LNCAP (cell line): ENCODE measurements at regions not wholly inside any gene's neighbourhood (a gene's known extent, or its start where the extent isn't known, plus 50 kb on each side); places are given as distances from the start of the nearest gene placed in this dataset.

ENCODE experiments used
- TF ChIP-seq, protein P1 (sequence below): fragments of 450-650 bp; IDR thresholded peaks from 2 replicates; pipeline ENCODE4 v1.5.1; 2017; ENCODE audit warnings: mild to moderate bottlenecking

DNA sequence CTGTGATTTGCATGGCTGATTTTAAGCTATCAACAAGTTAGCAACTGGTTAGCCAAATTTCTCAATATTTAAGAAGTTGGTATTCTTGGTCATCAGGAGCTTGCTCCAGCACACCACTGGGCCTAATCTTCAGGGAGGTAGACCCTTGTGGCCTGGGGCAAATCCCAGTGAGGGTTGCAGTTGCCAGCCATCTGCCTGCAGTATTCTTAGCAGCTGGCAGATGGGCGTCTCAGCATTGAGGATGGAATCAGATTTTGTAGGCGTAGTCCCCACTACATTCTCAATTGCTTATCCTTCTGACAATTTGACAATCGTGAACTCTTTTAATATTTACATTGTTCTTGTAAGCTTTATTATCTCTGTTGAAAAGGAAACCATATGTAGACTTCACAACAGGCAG lies 1266.2 kb downstream of the SLITRK5 start:
- TF ChIP-seq, protein P1, sequence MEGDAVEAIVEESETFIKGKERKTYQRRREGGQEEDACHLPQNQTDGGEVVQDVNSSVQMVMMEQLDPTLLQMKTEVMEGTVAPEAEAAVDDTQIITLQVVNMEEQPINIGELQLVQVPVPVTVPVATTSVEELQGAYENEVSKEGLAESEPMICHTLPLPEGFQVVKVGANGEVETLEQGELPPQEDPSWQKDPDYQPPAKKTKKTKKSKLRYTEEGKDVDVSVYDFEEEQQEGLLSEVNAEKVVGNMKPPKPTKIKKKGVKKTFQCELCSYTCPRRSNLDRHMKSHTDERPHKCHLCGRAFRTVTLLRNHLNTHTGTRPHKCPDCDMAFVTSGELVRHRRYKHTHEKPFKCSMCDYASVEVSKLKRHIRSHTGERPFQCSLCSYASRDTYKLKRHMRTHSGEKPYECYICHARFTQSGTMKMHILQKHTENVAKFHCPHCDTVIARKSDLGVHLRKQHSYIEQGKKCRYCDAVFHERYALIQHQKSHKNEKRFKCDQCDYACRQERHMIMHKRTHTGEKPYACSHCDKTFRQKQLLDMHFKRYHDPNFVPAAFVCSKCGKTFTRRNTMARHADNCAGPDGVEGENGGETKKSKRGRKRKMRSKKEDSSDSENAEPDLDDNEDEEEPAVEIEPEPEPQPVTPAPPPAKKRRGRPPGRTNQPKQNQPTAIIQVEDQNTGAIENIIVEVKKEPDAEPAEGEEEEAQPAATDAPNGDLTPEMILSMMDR = no peak

DNA sequence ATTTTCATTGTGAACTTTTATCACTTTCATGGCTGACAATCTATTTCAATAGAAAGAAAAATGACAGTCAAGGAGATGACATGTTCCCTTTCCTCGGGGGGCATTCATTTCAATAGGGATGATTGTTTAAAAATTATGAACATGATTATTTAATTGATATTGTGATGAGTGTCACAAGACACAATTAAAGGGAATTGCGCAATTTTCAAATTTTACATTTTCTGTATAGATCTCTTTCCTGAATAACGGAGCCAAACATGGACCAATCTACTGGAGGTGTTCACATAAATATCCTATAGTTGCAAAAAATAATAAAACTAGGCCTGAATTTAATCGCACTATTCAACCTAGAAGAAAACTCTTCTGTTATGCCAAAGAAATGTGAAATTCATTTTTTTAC lies 1274.6 kb downstream of the SLITRK5 start:
- TF ChIP-seq, protein P1 = no peak

DNA sequence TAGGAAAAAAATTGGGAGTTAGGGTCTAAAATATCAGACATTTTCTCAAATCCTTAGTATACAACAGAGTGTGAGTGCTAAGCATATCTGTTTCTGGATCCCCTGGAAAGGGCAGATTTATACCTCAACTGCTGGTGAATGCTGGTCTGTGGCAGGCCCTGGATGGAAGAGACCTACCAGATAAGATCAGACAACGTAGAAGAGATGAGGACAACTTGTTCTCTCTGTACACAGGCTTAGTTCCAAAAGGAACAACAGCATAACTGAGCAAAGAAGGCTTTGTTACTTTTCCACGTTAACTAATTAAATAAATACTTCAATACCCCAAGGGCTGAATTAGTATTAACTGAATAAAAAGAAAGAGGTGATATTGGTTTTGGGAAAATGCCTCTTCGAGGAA lies 1277.3 kb downstream of the SLITRK5 start:
- TF ChIP-seq, protein P1 = no peak

DNA sequence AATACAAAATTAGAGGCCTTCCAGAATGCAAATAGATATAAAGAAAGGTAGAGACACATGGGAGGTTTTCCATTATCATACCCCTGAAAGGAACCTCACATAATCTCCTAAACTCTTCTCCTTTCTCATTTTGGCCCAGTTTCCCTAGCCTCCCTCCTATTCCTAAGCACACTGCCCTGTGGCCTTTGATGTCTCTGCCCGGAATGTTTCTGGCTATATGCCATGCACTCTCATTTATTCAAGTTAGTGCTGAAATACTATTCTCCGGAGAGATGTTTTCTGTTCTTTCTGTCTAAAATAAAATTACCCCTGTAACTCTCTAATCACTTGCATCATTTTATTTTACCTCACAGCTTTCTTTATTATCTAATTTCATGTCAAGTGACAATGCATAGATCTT lies 1287.7 kb downstream of the SLITRK5 start:
- TF ChIP-seq, protein P1 = no peak

DNA sequence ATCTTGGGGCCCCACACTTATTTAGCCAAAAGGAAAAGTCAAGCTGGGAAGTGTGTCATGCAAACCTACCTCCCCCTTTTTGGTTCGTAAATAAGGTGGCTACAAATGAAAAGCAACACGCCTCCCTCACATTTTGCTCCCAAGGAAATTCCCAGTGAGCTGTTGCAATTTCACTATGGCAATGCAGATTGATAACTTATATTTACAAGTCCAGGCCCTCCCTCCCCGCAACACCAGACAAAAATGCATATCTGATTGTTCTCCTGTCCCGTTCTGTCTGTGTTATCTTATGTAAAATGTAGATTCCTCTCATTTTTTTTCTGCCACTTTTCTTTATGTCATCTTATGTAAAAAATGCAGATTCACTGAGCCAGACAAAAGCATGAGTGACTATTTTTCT lies 1305.3 kb downstream of the SLITRK5 start:
- TF ChIP-seq, protein P1 = no peak

DNA sequence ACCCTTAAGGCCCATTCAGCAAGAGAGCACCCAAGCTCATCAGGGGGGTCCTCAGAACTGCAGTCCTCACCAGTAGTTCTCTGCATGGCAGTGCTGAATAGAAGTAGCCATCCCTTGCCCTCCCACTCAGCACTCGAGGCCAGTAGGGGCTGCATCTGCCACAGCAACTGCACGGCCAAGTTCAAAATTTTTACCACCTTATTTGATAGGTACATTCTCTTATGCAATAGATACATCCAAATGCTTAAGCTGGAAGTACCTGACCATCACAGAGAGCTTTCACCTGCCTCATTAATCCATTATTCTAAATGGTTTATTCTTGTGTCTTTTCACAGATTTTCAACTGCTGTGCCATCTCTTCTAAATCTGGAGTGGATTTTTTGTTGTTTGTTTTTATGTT lies 1307.4 kb downstream of the SLITRK5 start:
- TF ChIP-seq, protein P1 = no peak

DNA sequence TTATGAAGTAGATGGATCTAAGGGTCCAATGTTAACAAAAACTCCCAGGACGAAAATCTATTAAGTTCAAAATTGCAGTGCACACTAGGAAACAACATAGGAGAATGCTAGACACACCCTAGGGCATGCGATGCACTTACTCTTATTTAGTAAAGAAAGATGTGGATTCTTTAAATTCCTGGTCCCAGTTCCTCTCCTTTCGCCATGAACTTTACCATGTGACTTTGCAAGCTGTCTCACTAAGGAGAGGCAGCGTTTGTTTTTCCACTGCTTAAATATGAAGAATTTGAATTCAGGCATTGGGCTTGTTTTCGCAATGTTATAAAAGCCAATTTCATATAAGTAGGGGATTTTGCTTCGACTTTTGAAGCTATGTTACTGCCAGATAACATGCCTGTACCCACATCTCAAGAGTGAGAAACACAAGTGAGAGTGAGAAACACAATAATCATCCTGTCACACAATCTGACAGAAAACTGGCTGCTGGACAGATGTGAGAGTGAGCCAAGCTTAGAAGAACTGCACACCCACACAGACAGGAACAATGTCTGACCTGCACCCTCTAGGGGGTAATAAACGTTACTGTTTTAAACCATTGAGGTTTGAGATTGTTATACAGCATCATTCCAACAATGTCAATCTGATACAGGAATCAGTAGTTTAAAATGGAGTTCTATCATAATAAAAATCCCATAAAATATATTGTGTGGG lies 1308.4 kb downstream of the SLITRK5 start:
- TF ChIP-seq, protein P1 = peak; percentile 37; the same call in 1 of the 2 replicates

DNA sequence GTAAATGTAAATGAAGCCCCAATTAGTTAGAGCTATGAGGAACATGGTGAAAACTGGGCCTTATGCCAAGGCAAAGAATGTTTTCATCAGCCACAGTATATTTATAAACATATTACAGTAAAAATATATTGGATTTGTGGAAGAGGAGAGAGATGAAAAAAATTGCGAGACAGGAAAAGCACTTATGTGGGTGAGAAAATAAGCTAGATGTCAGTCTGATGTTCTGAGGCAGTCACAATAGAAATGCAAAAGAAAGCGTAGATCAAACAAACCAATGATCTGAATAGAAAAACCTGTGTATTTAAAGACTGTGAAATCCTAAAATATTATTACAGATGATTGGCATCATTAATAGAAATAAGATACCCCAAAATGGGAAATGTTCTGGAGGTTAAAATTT lies 1332.5 kb downstream of the SLITRK5 start:
- TF ChIP-seq, protein P1 = no peak
